ENCODE measurements at regions not wholly inside any gene's neighbourhood (a gene's known extent, or its start where the extent isn't known, plus 50 kb on each side); places are given as distances from the start of the nearest gene placed in this dataset.

DNA sequence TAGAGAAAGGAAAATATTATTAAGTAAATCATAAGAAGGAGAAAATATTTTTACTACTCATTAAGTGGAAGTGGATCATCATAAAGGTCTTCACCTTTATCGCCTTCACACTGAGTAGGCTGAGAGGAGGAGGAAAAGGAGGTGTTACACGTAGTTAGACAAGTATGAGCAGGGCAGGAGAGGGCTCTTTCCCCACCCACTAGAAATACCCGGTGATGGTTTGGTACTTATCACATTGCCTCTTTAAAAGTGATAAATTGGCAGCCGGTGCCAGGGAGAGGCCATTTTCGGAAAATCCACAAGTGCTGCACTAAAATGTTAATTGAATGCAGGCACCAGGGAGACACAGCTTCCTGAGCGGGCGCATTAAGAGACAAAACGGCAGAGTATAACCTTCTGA, 598.7 kb upstream of the SOX11 start:
- TF ChIP-seq EZH2 (IDR thresholded peaks at IDR 0.05; ENCODE audit: insufficient read depth, poor library complexity, severe bottlenecking), result no peak
- no peak for TF ChIP-seq EZH2phosphoT487 (IDR thresholded peaks at IDR 0.05; ENCODE audit: insufficient read depth, low read depth)

All from GM23248 (cell line).